HG03108 (cell line): ENCODE measurements at regions not wholly inside any gene's neighbourhood (a gene's known extent, or its start where the extent isn't known, plus 50 kb on each side); places are given as distances from the start of the nearest gene placed in this dataset.
"Not testable (repeated sequence)": the region's sequence is repeated elsewhere in the genome, so short reads cannot be mapped to it uniquely, and the experiment has no call there.

Experiments
- ATAC-seq: cut with Tn5 transposase; IDR thresholded peaks from one replicate; pipeline ENCODE4 v1.9.1; 2021; ENCODE audit warnings: moderate library complexity; ENCODE audit not compliant: unreplicated experiment

GRCh38 chr18:43341014-43341413, 63.7 kb upstream of the SYT4 start:
- ATAC-seq = no peak

- no peak for ATAC-seq
Observed at GRCh38 chr18:43350176-43350575, 72.9 kb upstream of the SYT4 start.

DNA sequence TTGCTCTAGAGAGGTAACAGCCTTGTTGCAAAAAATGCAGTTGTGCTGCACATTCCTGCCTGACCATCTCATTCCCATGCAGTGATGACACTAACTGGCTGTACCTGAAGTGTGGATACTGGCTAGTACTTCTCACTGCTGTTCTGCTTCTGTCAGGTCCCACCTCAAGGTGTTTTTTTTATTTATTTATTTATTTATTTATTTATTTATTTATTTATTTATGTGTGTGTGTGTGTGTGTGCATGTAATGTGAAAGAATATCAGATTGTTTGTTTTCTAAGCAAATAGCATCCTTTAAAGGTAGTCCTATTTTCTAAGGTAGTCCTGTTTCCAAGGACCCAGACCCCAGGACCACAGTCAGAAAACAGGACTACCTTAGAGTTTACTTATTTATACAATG, 87.2 kb upstream of the SYT4 start:
- ATAC-seq = no peak

- no peak for ATAC-seq
Observed at GRCh38 chr18:43367895-43368294, 90.6 kb upstream of the SYT4 start.

DNA sequence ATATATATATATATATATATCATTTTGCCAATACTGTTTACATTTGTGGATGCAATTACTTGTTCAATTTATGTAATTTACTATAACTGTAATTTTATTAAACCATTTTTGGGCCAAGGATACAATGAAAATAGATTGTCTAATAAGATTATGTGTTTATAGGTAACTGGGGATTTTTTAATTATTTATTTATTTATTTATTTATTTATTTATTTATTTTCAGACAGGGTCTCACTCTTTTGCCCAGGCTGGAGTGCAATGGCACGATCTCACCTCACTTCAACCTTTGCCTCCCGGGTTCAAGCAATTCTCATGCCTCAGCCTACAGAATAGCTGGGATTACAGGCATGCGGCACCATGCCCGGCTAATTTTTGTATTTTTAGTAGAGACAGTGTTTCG, 92.0 kb upstream of the SYT4 start:
- not testable (repeated sequence) for ATAC-seq

DNA sequence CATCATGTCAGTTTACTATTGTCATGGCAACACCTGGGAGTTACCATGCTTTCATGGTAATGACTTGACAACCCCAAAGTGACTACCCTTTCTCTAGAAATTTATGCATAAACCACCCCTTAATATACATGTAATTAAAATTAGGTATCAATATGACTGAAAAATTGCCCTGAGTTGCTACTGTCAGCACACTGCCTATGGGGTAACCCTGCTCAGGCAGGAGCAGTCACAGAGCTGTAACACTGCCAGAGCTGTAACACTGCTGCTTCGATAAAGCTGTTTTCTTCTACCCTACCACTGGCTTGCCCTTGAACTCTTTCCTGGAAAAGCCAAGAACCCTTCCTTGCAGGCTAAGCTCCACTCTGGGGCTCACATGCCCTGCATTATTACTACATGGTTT, 95.5 kb upstream of the SYT4 start:
- ATAC-seq = no peak

DNA sequence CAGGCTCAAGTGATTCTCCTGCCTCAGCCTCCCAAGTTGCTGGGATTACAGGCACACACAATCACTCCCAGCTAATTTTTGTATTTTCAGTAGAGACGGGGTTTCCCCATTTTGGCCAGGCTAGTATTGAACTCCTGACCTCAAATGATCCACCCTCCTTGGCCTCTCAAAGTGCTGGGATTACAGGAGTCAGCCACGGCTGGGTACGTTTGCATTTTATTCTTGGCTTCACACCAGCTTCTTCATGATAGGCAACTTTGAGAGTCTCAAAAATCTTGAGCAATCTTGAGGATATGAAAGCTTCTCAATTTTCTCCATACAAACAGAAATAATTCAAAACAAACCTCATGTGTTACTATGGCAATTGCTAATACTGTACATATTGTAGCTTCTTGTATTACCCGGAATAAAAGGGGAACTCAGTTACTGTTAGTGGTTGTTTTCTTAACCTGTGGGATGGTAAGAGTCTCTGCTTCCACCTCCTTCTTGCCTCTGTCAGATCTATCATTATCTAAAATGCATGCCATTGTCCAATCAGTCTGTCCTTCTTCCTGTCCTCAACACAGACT, 102.9 kb upstream of the SYT4 start:
- ATAC-seq = no peak

DNA sequence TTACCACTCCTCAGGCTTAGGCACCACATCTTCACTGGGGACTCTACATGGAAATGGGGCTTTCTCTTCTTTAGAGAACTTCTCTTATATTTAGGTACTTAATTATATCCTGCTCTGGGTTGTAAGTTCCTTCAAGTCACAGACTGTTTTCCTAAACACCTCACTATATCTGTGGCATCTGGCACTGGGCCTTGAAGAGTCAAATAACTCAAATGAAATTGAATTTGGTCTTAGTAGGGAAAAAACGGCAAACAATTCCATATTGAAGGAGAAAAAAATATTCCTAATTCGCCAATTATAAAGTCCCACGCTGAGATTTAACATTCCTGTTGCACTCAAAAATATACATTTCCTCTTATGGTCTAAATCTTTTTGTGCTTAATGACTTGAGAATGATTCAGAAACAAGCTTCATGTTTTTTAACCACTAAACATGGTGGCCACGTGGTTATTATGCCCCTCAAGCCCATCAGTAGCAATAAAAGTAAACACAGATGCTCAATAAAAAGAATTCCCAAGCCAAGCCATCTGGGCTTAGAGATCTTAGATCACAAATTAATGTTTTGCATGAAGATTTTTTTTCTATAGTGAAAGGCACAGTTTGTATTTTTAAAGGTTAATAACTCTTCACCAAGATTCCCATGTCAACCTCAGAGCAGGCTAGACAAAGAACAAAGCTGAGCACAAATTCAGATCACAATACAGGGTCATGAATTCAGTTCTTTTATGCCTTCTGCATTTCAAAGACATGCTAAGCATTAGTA, 105.5 kb upstream of the SYT4 start:
- ATAC-seq = no peak

- ATAC-seq = no peak
Observed at GRCh38 chr18:43389163-43389562, 111.9 kb upstream of the SYT4 start.

DNA sequence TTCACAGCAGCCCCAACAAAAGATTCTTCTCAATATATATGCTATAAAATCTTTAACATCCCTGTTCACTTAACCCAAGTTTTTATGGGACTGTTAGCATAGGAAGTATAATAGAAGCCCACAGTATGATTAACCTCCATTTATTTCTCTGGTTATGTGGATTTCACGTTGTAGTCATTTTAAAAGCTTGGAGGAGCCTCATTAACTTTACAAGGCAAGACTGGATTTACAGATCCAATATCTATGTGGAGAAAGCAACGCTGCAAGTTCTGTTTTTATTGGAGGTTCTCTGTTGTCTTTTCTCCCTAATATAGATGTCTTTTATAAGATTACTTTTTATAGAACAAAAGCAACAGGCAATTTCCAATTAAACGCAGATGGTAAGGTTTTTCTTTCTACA, 114.9 kb upstream of the SYT4 start:
- no peak for ATAC-seq

DNA sequence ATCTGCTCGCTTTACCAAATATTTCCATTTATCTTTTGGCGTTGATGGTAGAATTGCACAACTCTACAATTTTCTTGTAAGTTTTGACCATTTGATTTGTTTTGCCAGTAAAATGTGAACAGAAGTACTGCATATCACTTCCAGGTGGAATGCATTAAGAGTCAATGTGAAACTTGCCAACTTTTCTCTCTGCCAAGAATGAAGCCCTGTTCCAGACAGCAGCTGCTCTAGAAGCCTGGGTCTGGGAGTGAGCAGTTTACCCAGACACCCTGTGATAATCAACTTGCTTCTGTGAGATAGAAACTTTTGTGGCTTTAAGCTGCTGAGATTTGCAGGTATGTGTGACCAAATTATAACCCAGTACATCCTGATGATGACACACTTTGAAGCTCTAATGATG, 115.9 kb upstream of the SYT4 start:
- no peak for ATAC-seq

GRCh38 chr18:43396266-43396665, 119.0 kb upstream of the SYT4 start:
- ATAC-seq = no peak

DNA sequence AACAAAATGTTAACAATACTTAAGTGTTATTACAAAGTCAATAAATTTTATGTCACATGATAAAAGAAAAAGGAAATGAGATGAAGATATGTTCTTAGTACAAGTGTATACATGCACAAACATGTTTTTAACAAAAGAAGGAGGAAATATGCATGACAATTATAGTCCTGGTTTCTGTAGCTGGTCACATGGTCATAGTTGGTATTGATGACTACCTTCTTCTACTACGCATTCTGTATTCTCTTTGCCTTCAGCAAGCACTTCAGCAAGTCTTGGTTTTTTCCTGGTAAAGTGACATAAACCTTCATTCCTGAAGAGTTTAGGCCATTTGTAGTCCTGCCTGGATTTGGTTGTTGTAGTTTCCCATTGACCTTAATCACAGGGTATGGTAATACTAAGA, 121.3 kb upstream of the SYT4 start:
- ATAC-seq = no peak

DNA sequence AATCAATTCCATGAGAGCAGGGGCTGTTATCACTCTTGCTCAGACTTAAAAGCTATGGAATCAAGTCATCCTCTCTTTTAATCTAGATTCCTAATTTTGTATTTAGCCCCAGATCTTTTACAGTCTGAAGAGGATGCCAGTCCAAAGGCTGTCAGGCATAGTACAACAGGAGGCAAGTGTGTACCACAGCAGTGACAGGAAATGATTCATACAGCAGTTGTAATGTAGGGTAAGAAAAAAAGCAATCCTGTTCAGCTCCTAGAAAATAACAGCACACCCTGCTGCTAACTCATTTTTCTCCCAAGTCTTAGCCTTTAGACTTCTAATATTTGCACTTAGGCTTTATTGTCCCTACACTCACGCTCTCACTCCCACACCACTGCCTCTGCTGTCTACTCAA, 127.8 kb upstream of the SYT4 start:
- ATAC-seq = no peak

DNA sequence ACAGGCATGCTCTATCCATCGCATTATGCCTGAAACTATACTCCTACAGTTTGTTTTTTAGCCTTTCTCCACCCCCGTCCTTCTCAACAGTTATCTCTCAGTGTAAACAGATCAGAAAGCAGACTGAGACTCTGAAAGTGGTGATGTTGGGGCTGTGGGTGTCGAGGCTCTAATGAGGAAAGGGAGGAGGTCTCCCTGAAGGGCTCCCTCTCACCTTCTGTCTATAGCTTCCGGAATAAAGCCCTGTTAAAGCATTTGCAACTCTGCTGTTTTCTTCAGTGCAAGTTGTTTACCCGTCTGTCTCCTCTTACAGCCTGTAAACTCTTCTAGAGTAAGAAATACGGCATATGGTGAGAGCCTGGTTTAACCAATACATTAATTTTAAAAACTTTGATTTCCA, 136.7 kb upstream of the SYT4 start:
- no peak for ATAC-seq

DNA sequence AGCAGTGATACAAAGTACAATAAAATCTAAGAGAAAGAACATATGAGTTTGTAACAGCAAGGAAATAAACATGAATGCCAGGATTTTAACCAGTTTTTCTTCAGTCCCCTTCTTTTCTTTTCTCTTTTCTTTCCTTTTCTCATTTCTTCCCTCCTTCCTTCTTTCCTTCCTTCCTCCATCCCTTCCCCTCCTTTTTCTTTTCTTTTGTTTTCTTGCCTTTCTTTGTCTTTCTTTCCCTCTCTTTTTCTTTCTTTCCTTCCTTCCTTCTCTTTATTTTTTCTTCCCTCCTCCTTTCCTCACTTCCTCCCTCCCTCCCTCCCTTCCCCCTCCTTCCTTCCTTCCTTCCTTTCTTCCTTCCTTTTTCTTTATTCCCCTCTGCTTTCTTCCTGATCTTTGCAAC, 142.8 kb upstream of the SYT4 start:
- ATAC-seq = no peak

- no peak for ATAC-seq
Observed at GRCh38 chr18:43420950-43421349, 143.7 kb upstream of the SYT4 start.

GRCh38 chr18:43422518-43422917, 145.2 kb upstream of the SYT4 start:
- ATAC-seq = no peak

GRCh38 chr18:43435851-43436250, 158.6 kb upstream of the SYT4 start:
- ATAC-seq = no peak

DNA sequence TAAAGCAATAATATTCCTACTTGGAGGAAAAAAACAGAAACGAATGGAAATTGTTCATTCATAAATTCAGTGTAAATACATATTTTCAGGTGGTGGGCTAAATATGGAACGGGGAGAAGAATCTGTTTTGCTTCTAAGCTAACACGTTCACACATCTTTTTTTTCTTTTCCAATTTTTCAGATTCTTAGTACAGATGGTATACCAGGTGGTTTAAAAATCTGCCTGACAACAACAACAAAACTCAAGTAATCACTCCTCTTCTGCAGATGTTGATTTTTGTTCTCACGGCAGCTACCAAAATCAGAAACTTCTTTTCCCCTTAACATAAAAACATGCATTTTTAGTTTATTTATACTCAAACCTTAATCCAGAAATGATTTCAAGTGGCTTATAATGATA, 164.8 kb upstream of the SYT4 start:
- ATAC-seq = no peak

DNA sequence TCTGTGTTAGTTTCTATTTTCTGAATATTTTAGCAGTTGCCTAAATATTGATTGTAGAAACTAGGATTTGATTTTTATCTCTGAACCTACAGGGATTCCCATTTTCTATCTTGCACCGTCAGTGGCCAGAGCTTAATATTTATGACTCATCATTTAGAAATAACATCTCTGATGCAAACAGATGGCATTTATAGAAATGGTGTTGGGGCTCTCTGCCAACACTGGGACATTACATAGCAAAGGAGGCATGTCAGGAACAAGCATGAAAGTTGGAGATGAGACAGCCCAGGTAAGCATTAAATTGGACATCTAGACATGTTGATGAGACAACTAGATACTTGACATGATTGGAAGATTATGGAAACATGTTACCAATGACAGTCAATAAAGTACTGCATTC, 165.3 kb upstream of the SYT4 start:
- ATAC-seq = no peak

DNA sequence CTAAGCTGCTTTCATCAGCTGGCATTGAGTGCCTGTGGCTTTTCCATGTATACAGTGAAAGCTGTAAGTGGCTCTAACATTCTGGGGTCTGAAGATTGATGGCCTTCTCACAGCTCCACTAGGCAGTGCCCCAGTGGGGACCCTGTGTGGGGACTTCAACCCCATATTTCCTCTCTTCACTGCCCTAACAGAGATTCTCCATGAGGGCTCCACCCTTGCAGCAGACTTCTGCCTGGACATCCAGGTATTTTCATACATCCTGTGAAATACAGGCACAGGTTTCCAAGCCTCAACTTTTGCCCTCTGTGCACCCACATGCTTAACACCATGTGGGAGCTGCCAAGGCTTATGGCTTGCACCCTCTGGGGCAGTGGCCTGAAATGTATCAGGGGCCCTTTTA, 188.2 kb upstream of the SYT4 start:
- ATAC-seq = no peak

GRCh38 chr18:43471873-43472272, 194.6 kb upstream of the SYT4 start:
- ATAC-seq = no peak
